Mammary epithelial cell (primary cell): ENCODE measurements at regions not wholly inside any gene's neighbourhood (a gene's known extent, or its start where the extent isn't known, plus 50 kb on each side); places are given as distances from the start of the nearest gene placed in this dataset.

ENCODE experiments used
- EZH2 ChIP-seq: IDR thresholded peaks from 2 replicates; pipeline ENCODE4 v1.6.1; 2012; ENCODE audit warnings: low read length, inconsistent platforms, borderline replicate concordance
- TF ChIP-seq, protein P1 (sequence below), 2 donors: IDR thresholded peaks in 1 of 2; conservative IDR thresholded peaks in 1 of 2; 2 replicates each; pipeline ENCODE4 v1.5.1; 2011 to 2012; ENCODE audit warnings: inconsistent platforms in 2 of 2, low read length in 2 of 2, mild to moderate bottlenecking in 2 of 2, control low read depth in 1 of 2, low read depth in 1 of 2; ENCODE audit not compliant: insufficient read depth in 1 of 2; ENCODE audit errors: extremely low read depth in 1 of 2

- TF ChIP-seq, protein P1, sequence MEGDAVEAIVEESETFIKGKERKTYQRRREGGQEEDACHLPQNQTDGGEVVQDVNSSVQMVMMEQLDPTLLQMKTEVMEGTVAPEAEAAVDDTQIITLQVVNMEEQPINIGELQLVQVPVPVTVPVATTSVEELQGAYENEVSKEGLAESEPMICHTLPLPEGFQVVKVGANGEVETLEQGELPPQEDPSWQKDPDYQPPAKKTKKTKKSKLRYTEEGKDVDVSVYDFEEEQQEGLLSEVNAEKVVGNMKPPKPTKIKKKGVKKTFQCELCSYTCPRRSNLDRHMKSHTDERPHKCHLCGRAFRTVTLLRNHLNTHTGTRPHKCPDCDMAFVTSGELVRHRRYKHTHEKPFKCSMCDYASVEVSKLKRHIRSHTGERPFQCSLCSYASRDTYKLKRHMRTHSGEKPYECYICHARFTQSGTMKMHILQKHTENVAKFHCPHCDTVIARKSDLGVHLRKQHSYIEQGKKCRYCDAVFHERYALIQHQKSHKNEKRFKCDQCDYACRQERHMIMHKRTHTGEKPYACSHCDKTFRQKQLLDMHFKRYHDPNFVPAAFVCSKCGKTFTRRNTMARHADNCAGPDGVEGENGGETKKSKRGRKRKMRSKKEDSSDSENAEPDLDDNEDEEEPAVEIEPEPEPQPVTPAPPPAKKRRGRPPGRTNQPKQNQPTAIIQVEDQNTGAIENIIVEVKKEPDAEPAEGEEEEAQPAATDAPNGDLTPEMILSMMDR (conservative IDR thresholded peaks at IDR 0.05 in 1 of 2, IDR thresholded peaks at IDR 0.05 in 1 of 2; ENCODE audit: extremely low read depth in 1 of 2, insufficient read depth in 1 of 2, low read depth in 1 of 2, low read length in 2 of 2), result no peak
- TF ChIP-seq EZH2, result no peak
These were observed 588.9 kb downstream of the JRKL start for GRCh38 chr11:96978751-96979150.
